Ascending aorta (tissue), 2 donors: ENCODE measurements at regions not wholly inside any gene's neighbourhood (a gene's known extent, or its start where the extent isn't known, plus 50 kb on each side); places are given as distances from the start of the nearest gene placed in this dataset.

Experiments used
- DNase-seq, 2 donors: peaks; one replicate each; pipeline ENCODE4 v3.0.0-alpha.2; 2019; ENCODE audit warnings: low spot score in 2 of 2
- H3K27ac ChIP-seq, 2 donors: fragments of 200-600 bp; sonication (generic); one replicate each; pipeline ENCODE4 v1.5.1; 2016 to 2017; ENCODE audit warnings: mild to moderate bottlenecking in 1 of 2
- H3K27me3 ChIP-seq: fragments of 200-600 bp; sonication (generic); one replicate; pipeline ENCODE4 v1.5.1; 2017
- H3K36me3 ChIP-seq, 2 donors: fragments of 200-600 bp; sonication (generic); one replicate each; pipeline ENCODE4 v1.5.1; 2016
- H3K4me1 ChIP-seq, 2 donors: fragments of 200-600 bp; sonication (generic); one replicate each; pipeline ENCODE4 v1.5.1; 2016 to 2017; ENCODE audit warnings: mild to moderate bottlenecking in 1 of 2
- H3K4me3 ChIP-seq, 2 donors: fragments of 200-600 bp; sonication (generic); one replicate each; pipeline ENCODE4 v1.5.1; 2016 to 2017; ENCODE audit warnings: mild to moderate bottlenecking in 1 of 2
- H3K9me3 ChIP-seq, 2 donors: fragments of 200-600 bp; sonication (generic); one replicate each; pipeline ENCODE4 v1.5.1; 2016
- intact Hi-C: fragments of 100-400 bp; cut with DNase I; formaldehyde crosslinking; loops from one replicate; pipeline ENCODE4 v1.15.1; 2023
- TF ChIP-seq, protein P1 (sequence below), 3 experiments: fragments of 200-600 bp in 2 of 3; fragments of 450-650 bp in 1 of 3; sonication (generic) in 2 of 3; IDR thresholded peaks; one replicate each; pipeline ENCODE4 v1.5.1; 2016 to 2019; ENCODE audit warnings: antibody characterized with exemption in 3 of 3, mild to moderate bottlenecking in 1 of 3, moderate library complexity in 1 of 3

DNA sequence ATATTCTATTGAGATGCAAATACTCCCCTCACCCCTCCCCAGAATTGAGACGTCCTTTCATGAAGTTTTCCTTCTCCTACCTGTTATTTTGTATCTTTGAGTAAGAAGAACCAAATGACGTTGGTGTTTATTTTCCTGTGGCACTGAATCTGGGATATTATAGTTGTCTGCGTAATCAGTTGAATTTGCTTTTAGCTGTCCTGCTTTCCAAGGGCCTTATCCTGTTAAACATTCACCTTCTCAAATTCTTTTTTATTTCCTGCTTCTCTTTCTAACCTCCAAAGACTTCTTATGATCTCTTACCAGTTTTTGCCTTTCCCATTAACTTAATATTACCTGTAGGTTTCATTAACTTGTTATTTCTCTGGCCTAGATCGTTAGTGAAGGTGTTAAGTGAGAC is 1254.9 kb upstream of the WWC1 start:
- no peak overlapping the region for H3K27ac ChIP-seq
- no peak overlapping the region for H3K4me3 ChIP-seq
- no peaks in the 10 kb centered on the region for H3K9me3 ChIP-seq
- TF ChIP-seq, protein P1, sequence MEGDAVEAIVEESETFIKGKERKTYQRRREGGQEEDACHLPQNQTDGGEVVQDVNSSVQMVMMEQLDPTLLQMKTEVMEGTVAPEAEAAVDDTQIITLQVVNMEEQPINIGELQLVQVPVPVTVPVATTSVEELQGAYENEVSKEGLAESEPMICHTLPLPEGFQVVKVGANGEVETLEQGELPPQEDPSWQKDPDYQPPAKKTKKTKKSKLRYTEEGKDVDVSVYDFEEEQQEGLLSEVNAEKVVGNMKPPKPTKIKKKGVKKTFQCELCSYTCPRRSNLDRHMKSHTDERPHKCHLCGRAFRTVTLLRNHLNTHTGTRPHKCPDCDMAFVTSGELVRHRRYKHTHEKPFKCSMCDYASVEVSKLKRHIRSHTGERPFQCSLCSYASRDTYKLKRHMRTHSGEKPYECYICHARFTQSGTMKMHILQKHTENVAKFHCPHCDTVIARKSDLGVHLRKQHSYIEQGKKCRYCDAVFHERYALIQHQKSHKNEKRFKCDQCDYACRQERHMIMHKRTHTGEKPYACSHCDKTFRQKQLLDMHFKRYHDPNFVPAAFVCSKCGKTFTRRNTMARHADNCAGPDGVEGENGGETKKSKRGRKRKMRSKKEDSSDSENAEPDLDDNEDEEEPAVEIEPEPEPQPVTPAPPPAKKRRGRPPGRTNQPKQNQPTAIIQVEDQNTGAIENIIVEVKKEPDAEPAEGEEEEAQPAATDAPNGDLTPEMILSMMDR (IDR thresholded peaks at IDR 0.05), result no peak
- intact Hi-C loops, result no loop called here
- H3K36me3 ChIP-seq, result no peaks in the 10 kb centered on the region
- no peaks in the 10 kb centered on the region for H3K4me1 ChIP-seq
- no peaks in the 10 kb centered on the region for H3K27me3 ChIP-seq
- no peak for DNase-seq

DNA sequence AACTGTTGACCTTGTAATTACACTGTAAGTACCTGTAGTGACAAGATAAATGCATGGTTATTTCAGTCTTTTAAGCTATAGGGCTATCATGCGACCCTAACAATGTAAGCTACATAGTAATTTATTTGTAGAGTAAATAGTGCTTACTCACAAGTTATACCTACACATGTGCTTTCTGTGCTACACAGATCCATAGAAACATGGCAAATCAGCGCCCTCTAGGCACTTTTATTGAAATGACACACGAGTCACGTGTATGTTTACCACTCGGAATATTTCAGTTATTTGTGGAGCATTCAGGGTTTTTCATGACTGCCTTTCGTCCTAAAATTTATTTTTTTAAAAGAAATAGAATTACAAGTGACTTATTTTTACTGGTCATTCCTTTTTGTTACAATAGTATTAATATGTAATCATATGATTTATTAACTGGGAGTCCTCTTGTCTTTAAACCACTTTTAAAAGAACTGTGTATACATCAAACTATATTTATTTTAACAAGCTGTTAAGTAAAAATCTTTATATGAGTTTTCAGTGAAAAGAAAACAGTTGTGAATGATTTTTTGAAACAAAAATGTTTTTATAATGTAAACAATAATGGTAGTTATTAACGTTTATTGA is 1242.3 kb upstream of the WWC1 start:
- no peak for DNase-seq
- Histone ChIP-seq H3K4me3 (no peak overlapping the region), H3K27me3 (no peaks in the 10 kb centered on the region), H3K4me1 (no peaks in the 10 kb centered on the region), H3K9me3 (no peaks in the 10 kb centered on the region), H3K27ac (no peak overlapping the region), H3K36me3 (no peaks in the 10 kb centered on the region)
- TF ChIP-seq, protein P1 (IDR thresholded peaks at IDR 0.05), result peak in 2 of 3 experiments; percentile 8 to 20
- intact Hi-C loops, result no loop called here

DNA sequence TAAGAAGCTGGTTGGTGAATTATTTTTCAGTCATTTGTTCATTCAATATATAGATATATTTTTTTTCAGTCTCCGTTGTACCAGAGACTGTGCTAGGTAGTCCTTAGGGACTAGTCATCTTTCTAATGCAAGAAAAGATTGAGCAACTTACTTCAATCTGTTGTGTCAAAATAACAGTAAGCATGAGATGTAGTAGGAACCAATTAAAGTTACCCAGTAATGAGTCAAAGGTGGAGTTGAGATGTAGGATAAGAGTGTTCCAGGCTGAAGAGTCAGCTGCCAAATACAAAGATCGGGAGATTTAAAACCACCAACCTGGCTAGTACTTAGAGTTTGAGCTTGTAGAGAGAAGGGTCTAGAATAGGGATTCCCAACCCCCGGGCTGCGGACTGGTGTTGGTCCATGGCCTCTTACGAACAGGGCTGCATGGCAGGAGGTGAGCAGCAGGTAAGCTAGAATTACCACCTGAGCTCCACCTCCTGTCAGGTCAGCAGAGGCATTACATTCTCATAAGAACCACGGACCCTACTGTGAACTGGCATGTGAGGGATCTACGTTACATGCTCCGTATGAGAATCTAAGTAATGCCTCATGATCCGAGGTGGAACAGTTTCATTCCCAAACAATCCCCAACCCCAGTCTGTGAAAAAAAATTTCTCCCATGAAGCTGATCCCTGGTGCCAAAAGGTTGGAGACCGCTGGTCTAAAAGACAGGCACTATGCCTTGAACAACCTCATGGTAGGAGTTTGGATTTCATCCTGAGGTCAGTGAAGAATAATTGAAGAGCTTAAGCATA is 1241.5 kb upstream of the WWC1 start:
- no peaks in the 10 kb centered on the region for H3K4me1 ChIP-seq
- intact Hi-C loops, result no loop called here
- TF ChIP-seq, protein P1 (IDR thresholded peaks at IDR 0.05), result no peak
- H3K4me3 ChIP-seq, result no peak overlapping the region
- no peaks in the 10 kb centered on the region for H3K27me3 ChIP-seq
- DNase-seq, result no peak
- H3K27ac ChIP-seq, result no peak overlapping the region
- no peaks in the 10 kb centered on the region for H3K9me3 ChIP-seq
- no peaks in the 10 kb centered on the region for H3K36me3 ChIP-seq

DNA sequence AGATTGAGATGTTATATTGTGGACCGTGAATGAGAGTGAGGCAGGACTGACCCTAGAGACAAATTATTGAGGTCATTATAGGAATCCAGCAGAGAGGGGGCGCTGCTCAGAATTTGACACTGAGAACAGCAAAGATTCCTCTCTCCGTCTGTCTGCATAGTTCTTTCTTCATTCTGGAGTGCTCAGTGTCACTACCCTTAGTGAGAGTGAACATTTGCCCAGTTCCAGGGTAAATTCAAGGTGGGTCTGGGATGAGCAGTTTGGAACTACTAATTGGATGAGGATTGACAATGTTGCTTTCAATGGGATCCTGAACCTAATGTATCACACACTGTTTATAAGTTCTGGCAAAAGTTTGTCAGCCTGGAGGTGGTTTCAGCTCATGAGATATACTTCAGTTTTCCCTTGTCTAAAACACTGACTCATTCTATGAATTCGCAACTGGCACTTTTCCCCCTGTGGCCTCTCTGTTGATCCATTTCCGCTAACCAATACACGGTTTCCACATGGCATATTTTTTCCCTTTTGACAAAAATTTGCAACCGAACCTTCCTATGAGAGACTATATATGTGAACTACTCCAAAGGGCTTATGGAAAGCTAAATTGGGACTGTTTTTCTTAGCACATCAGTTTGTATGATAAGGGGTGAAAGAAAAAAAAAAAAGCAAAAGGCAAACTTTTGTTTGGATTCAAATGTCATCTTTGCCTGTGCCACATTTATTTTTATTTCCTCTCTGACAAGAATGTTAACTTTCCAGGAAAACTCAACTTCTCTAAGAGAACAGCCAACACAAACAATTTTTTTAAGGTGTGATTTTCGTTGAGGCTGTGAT is 1240.7 kb upstream of the WWC1 start:
- TF ChIP-seq, protein P1 (IDR thresholded peaks at IDR 0.05), result no peak
- H3K9me3 ChIP-seq, result no peaks in the 10 kb centered on the region
- no peaks in the 10 kb centered on the region for H3K4me1 ChIP-seq
- intact Hi-C loops, result no loop called here
- no peaks in the 10 kb centered on the region for H3K27me3 ChIP-seq
- no peaks in the 10 kb centered on the region for H3K36me3 ChIP-seq
- H3K4me3 ChIP-seq, result no peak overlapping the region
- no peak for DNase-seq
- H3K27ac ChIP-seq, result no peak overlapping the region

DNA sequence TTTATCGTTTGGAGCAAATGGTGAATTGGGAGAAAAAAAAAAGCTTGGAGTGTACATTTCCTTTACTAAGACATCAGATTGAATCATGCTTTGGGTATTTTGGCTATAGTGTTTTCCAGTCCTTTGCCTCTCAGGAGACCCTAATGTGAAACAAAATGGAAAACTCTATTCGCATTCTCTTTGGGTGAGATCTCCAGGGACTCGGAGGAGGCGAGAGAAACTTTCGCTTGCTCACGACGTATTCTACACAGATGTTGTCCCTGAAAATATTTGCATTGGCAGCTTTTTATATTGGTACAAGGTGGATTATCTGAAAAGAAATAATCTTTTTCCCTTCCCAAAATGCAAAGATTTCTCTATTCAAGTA is 1240.1 kb upstream of the WWC1 start:
- Histone ChIP-seq H3K9me3 (no peaks in the 10 kb centered on the region), H3K4me1 (no peaks in the 10 kb centered on the region), H3K36me3 (no peaks in the 10 kb centered on the region), H3K4me3 (no peak overlapping the region), H3K27me3 (no peaks in the 10 kb centered on the region), H3K27ac (no peak overlapping the region)
- intact Hi-C loops, result no loop called here
- TF ChIP-seq, protein P1 (IDR thresholded peaks at IDR 0.05), result no peak
- DNase-seq, result no peak
